Subcutaneous abdominal adipose tissue (tissue), 5 donors: ENCODE measurements at regions not wholly inside any gene's neighbourhood (a gene's known extent, or its start where the extent isn't known, plus 50 kb on each side); places are given as distances from the start of the nearest gene placed in this dataset.

Source experiments
- H3K27ac ChIP-seq: one replicate; pipeline ENCODE4 v1.7.0; 2013; ENCODE audit warnings: low read depth, mild to moderate bottlenecking, inconsistent platforms, low read length, moderate library complexity
- H3K27me3 ChIP-seq, 5 donors: one replicate each; pipeline ENCODE4 v1.7.0; 2013; ENCODE audit warnings: low read length in 5 of 5, inconsistent platforms in 1 of 5; ENCODE audit not compliant: control insufficient read depth in 5 of 5, insufficient read depth in 4 of 5
- H3K36me3 ChIP-seq, 5 donors: one replicate each; pipeline ENCODE4 v1.7.0; 2013; ENCODE audit warnings: low read length in 5 of 5; ENCODE audit not compliant: control insufficient read depth in 5 of 5, insufficient read depth in 5 of 5
- H3K4me1 ChIP-seq, 5 donors: one replicate each; pipeline ENCODE4 v1.7.0; 2013; ENCODE audit warnings: low read length in 5 of 5, mild to moderate bottlenecking in 3 of 5, moderate library complexity in 1 of 5; ENCODE audit not compliant: control insufficient read depth in 5 of 5, insufficient read depth in 5 of 5
- H3K4me3 ChIP-seq, 5 donors: one replicate each; pipeline ENCODE4 v1.7.0; 2013; ENCODE audit warnings: low read length in 5 of 5, low read depth in 1 of 5
- H3K9ac ChIP-seq, 5 donors: one replicate each; pipeline ENCODE4 v1.7.0; 2013; ENCODE audit warnings: low read length in 5 of 5, mild to moderate bottlenecking in 4 of 5, moderate library complexity in 3 of 5
- H3K9me3 ChIP-seq, 5 donors: one replicate each; pipeline ENCODE4 v1.7.0; 2013; ENCODE audit warnings: low read length in 5 of 5; ENCODE audit not compliant: control insufficient read depth in 5 of 5
- donor health status: healthy.
- donor health status: healthy.
- donor health status: healthy.
- donor health status: healthy.
- donor health status: healthy.

GRCh38 chr20:2203436-2203835 lies 92.4 kb upstream of the TGM3 start:
- H3K9me3 ChIP-seq: no peaks in the 10 kb centered on the region
- no peak overlapping the region for H3K27ac ChIP-seq
- no peak overlapping the region for H3K9ac ChIP-seq
- no peaks in the 10 kb centered on the region for H3K36me3 ChIP-seq
- no peak overlapping the region for H3K4me3 ChIP-seq
- peaks cover 0 to 5% (median 3%) of the 10 kb centered on the region in 5 donors for H3K27me3 ChIP-seq
- H3K4me1 ChIP-seq: peaks cover 0 to 15% (median 13%) of the 10 kb centered on the region in 5 donors

GRCh38 chr20:2204021-2204420 lies 91.8 kb upstream of the TGM3 start:
- Histone ChIP-seq H3K9me3 (no peaks in the 10 kb centered on the region), H3K9ac (no peak overlapping the region), H3K36me3 (no peaks in the 10 kb centered on the region), H3K27me3 (peaks cover 0 to 5% (median 3%) of the 10 kb centered on the region in 5 donors), H3K4me3 (no peak overlapping the region), H3K4me1 (peaks cover 0 to 15% (median 13%) of the 10 kb centered on the region in 5 donors), H3K27ac (no peak overlapping the region)

GRCh38 chr20:2206957-2207769 lies 88.6 kb upstream of the TGM3 start:
- H3K27me3 ChIP-seq: peaks cover 0 to 5% (median 0%) of the 10 kb centered on the region in 5 donors
- no peaks in the 10 kb centered on the region for H3K36me3 ChIP-seq
- peaks cover 0 to 24% (median 15%) of the 10 kb centered on the region in 5 donors for H3K4me1 ChIP-seq
- H3K4me3 ChIP-seq: peak overlapping the region; percentile 57 to 74 (median 61)
- no peak overlapping the region for H3K27ac ChIP-seq
- no peaks in the 10 kb centered on the region for H3K9me3 ChIP-seq
- peak overlapping the region in 3 of 5 donors; percentile 43 to 70 (median 64) for H3K9ac ChIP-seq

GRCh38 chr20:2207770-2208097 lies 88.1 kb upstream of the TGM3 start:
- Histone ChIP-seq H3K9me3 (no peaks in the 10 kb centered on the region), H3K27ac (no peak overlapping the region), H3K4me1 (peaks cover 0 to 24% (median 15%) of the 10 kb centered on the region in 5 donors), H3K27me3 (peaks cover 0 to 5% (median 0%) of the 10 kb centered on the region in 5 donors), H3K4me3 (peak overlapping the region in 4 of 5 donors; percentile 37 to 74 (median 67)), H3K9ac (peak overlapping the region in 3 of 5 donors; percentile 43 to 70 (median 51)), H3K36me3 (no peaks in the 10 kb centered on the region)

- Histone ChIP-seq H3K9me3 (no peaks in the 10 kb centered on the region), H3K9ac (no peak overlapping the region), H3K36me3 (no peaks in the 10 kb centered on the region), H3K4me1 (peaks cover 0 to 24% (median 15%) of the 10 kb centered on the region in 5 donors), H3K27me3 (peaks cover 0 to 5% (median 0%) of the 10 kb centered on the region in 5 donors), H3K27ac (no peak overlapping the region), H3K4me3 (no peak overlapping the region)
These were observed 86.9 kb upstream of the TGM3 start for GRCh38 chr20:2208897-2209296.

DNA sequence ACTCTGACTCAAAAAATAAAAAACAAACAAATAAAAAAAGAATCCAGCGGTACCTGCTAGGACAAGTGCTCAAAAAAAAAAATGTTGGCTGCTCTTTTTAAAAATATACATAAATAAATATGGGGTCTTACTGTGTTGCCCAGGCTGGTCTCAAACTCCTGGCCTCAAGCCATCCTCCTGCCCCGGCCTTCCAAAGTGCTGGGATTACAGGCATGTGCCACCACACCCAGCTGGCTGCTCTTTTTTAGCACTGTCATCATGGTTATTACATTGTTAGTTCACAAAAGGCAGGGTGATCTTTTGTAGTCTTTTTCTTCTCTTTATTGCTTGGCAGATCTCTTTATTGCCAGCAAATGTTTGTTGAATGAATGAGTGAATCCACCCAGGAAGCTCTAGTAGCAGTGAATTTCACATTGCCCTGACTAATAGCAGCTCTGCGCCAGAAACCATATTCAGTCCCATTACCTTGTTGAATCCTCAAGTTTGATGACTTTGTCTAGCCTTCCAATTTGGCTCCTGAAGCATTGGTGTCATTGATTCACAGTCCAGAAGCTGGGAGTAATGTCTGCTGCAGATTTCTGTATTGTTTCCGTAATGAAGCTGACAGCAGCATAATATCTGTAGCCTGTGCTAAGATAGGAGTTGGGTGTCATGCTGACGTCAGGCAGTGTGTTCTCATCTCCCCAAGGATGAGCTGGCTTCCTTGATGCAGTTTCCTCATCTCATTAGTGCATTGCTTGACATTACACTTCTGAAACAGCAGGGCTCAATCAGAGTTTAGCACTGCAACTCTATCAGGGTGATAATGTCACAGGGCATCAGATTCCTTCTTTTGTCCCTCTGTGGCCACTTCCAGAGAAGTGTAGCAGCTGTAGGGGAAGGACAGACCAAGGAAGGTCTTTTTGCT lies 84.9 kb upstream of the TGM3 start:
- H3K27me3 ChIP-seq: peaks cover 0 to 5% (median 0%) of the 10 kb centered on the region in 5 donors
- H3K27ac ChIP-seq: no peak overlapping the region

GRCh38 chr20:2212456-2213015 lies 83.3 kb upstream of the TGM3 start:
- Histone ChIP-seq H3K27ac (no peak overlapping the region), H3K36me3 (no peaks in the 10 kb centered on the region), H3K27me3 (no peaks in the 10 kb centered on the region), H3K4me3 (no peak overlapping the region), H3K4me1 (peaks cover 0 to 14% (median 6%) of the 10 kb centered on the region in 5 donors), H3K9me3 (no peaks in the 10 kb centered on the region), H3K9ac (no peak overlapping the region)

More for the DNA sequence above, 84.9 kb upstream of the TGM3 start:
- Histone ChIP-seq H3K9ac (no peak overlapping the region), H3K36me3 (no peaks in the 10 kb centered on the region), H3K9me3 (no peaks in the 10 kb centered on the region), H3K4me1 (peaks cover 0 to 24% (median 15%) of the 10 kb centered on the region in 5 donors), H3K4me3 (no peak overlapping the region)

DNA sequence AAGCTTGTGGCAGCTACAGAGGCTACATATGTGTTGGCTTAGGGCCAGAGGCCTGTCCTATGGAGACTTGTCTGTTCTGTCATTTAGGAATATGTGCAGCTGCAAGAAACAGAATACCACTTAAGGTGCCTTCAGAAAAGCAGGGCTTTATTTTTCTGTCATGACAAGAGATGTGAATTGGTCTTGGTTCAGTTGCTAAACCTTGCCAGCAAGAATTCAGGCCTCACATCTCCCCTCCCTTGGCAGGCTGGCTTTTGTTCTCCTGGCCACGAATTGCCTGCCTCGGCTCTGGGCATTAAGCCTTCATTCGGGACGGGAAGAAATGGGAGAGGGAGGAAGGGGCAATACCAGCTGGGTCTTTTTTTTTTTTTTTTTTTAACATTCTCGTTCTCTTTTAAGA lies 82.4 kb upstream of the TGM3 start:
- peaks cover 0 to 18% (median 2%) of the 10 kb centered on the region in 5 donors for H3K4me1 ChIP-seq
- H3K9me3 ChIP-seq: no peaks in the 10 kb centered on the region
- H3K27ac ChIP-seq: no peak overlapping the region
- no peaks in the 10 kb centered on the region for H3K36me3 ChIP-seq
- no peak overlapping the region for H3K9ac ChIP-seq
- no peak overlapping the region for H3K4me3 ChIP-seq
- H3K27me3 ChIP-seq: no peaks in the 10 kb centered on the region

DNA sequence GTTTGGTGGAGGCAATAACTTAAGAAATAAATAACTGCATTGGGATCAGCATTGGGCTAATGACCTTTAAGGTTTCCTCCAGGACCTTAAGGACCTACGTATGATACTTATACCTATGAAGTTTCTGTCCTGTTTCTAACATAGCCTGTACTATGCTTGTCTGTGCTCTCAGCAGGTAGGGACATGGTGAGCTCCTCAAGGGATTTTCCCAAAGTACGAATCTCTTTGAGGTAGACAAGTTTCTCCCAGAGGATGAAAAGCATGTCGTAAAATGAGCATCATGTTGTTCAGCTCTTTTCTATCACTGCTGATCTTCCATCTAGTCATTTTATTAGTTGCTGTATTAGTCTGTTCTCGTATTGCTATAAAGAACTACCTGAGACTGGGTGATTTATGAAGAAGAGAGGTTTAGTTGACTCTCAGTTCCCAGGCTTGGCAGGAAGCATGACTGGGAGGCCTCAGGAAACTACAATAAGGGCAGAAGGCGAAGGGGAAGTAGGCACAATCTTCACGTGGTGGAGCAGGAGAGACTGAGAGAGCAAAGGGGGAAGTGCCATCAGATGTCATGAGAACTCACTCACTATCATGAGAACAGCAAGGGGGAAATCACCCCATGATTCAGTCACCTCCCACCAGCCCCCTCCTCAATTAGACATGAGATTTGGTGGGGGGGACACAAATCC lies 77.8 kb upstream of the TGM3 start:
- peaks cover 0 to 9% (median 2%) of the 10 kb centered on the region in 5 donors for H3K4me1 ChIP-seq
- peak overlapping the region; percentile 41 for H3K27ac ChIP-seq
- no peak overlapping the region for H3K4me3 ChIP-seq
- no peaks in the 10 kb centered on the region for H3K36me3 ChIP-seq
- no peaks in the 10 kb centered on the region for H3K27me3 ChIP-seq
- H3K9me3 ChIP-seq: peaks cover 0 to 5% (median 3%) of the 10 kb centered on the region in 5 donors
- no peak overlapping the region for H3K9ac ChIP-seq
